LHCN-M2 (cell line): ENCODE measurements at regions not wholly inside any gene's neighbourhood (a gene's known extent, or its start where the extent isn't known, plus 50 kb on each side); places are given as distances from the start of the nearest gene placed in this dataset.

ENCODE experiments used
- DNase-seq: peaks from one replicate; pipeline ENCODE4 v3.0.0-alpha.2; 2012; ENCODE audit warnings: low read depth

- DNase-seq = no peak
Measured at GRCh38 chr2:220107380-220107791, 480.0 kb downstream of the SLC4A3 start.

GRCh38 chr2:220114443-220114842, 487.0 kb downstream of the SLC4A3 start:
- DNase-seq = no peak

GRCh38 chr2:220117025-220117424, 489.6 kb downstream of the SLC4A3 start:
- DNase-seq = no peak

- DNase-seq = no peak
Measured at GRCh38 chr2:220120041-220120440, 492.6 kb downstream of the SLC4A3 start.

GRCh38 chr2:220123751-220124150, 496.3 kb downstream of the SLC4A3 start:
- no peak for DNase-seq

GRCh38 chr2:220125551-220125950, 498.1 kb downstream of the SLC4A3 start:
- no peak for DNase-seq

GRCh38 chr2:220127311-220127710, 499.9 kb downstream of the SLC4A3 start:
- DNase-seq = no peak

- no peak for DNase-seq
Measured at GRCh38 chr2:220127876-220128275, 500.4 kb downstream of the SLC4A3 start.

GRCh38 chr2:220129391-220129790, 502.0 kb downstream of the SLC4A3 start:
- DNase-seq = no peak

GRCh38 chr2:220134756-220135534, 507.5 kb downstream of the SLC4A3 start:
- no peak for DNase-seq

- peak; percentile 64 for DNase-seq
Measured at GRCh38 chr2:220143336-220143735, 515.9 kb downstream of the SLC4A3 start.

- peak; percentile 49 for DNase-seq
Measured at GRCh38 chr2:220144411-220144810, 517.0 kb downstream of the SLC4A3 start.

- peak; percentile 60 for DNase-seq
Measured at GRCh38 chr2:220147161-220148038, 520.0 kb downstream of the SLC4A3 start.

GRCh38 chr2:220148471-220149248, 521.2 kb downstream of the SLC4A3 start:
- no peak for DNase-seq

GRCh38 chr2:220151341-220151740, 523.9 kb downstream of the SLC4A3 start:
- no peak for DNase-seq

- no peak for DNase-seq
Measured at GRCh38 chr2:220152281-220152935, 525.0 kb downstream of the SLC4A3 start.

- no peak for DNase-seq
Measured at GRCh38 chr2:220153118-220153517, 525.7 kb downstream of the SLC4A3 start.

GRCh38 chr2:220154304-220154703, 526.9 kb downstream of the SLC4A3 start:
- no peak for DNase-seq

GRCh38 chr2:220157312-220157711, 529.9 kb downstream of the SLC4A3 start:
- DNase-seq = no peak

GRCh38 chr2:220159738-220160137, 532.3 kb downstream of the SLC4A3 start:
- no peak for DNase-seq

GRCh38 chr2:220162320-220162719, 534.9 kb downstream of the SLC4A3 start:
- peak; percentile 64 for DNase-seq
